Calu3 (cell line): ENCODE measurements at regions not wholly inside any gene's neighbourhood (a gene's known extent, or its start where the extent isn't known, plus 50 kb on each side); places are given as distances from the start of the nearest gene placed in this dataset.
"Not testable (repeated sequence)": the region's sequence is repeated elsewhere in the genome, so short reads cannot be mapped to it uniquely, and the experiment has no call there.

Source experiments
- BruUV-seq: library from RNA; stranded (reverse); fragments of 400-500 nt; replicated peaks from 2 replicates; lab custom pipeline; 2021; lab: Mats Ljungman, UMichigan
- CTCF ChIA-PET: fragments of 300-600 bp; sonication (Branson Sonifier 250); formaldehyde crosslinking; loops from one replicate; lab custom pipeline; 2022; ENCODE audit warnings: antibody characterized with exemption; lab: Charles Lee
- DNase-seq: peaks from one replicate; pipeline ENCODE4 v3.0.0; 2022
- H3K27ac Mint-ChIP-seq: one replicate; pipeline ENCODE4 v1.8.0; 2022; ENCODE audit warnings: mixed read lengths; ENCODE audit not compliant: unreplicated experiment
- H3K27me3 Mint-ChIP-seq: one replicate; pipeline ENCODE4 v1.8.0; 2022; ENCODE audit warnings: mixed read lengths; ENCODE audit not compliant: unreplicated experiment
- H3K36me3 Mint-ChIP-seq: one replicate; pipeline ENCODE4 v1.8.0; 2022; ENCODE audit warnings: mild to moderate bottlenecking, moderate library complexity, mixed read lengths; ENCODE audit not compliant: insufficient read depth, unreplicated experiment
- H3K4me1 Mint-ChIP-seq: one replicate; pipeline ENCODE4 v1.8.0; 2022; ENCODE audit warnings: mild to moderate bottlenecking, low read depth, mixed read lengths; ENCODE audit not compliant: unreplicated experiment
- H3K4me3 Mint-ChIP-seq: one replicate; pipeline ENCODE4 v1.8.0; 2022; ENCODE audit warnings: mild to moderate bottlenecking, low read depth, moderate library complexity, mixed read lengths; ENCODE audit not compliant: unreplicated experiment
- H3K9me3 Mint-ChIP-seq: one replicate; pipeline ENCODE4 v1.8.0; 2022; ENCODE audit warnings: low read depth, mixed read lengths; ENCODE audit not compliant: unreplicated experiment
- CTCF ChIP-seq: fragments of 200-600 bp; IDR thresholded peaks from one replicate; pipeline ENCODE4 v1.8.0; 2022; ENCODE audit warnings: antibody characterized with exemption; ENCODE audit not compliant: unreplicated experiment
- intact Hi-C: fragments of 100-400 bp; cut with micrococcal nuclease; formaldehyde crosslinking; loops from one replicate; pipeline ENCODE4 v1.10.0; 2022; ENCODE audit not compliant: unreplicated experiment

DNA sequence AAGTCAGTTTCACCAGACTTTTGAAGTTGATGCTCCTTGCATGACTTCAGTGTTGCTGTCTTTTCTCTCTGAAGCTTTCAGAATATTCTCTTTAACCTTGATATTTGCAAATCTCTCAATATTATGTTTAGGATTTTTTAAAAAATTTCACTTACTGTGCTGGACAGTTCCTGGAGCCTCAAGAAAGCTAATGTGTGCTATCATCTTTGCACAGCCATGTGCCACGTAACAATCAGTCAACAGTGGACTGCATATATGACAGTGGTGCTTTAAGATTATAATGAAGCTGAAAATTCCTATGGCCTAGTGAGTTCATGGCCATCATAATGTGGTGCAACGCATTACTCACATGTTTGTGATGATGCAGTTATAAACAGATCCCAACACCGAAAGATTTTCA is 59.1 kb upstream of the OGFRL1 start:
- BruUV-seq = no TSS peak
- Mint-ChIP-seq H3K4me3 (no peak overlapping the region), H3K27me3 (no peaks in the 10 kb centered on the region), H3K9me3 (no peaks in the 10 kb centered on the region), H3K27ac (no peak overlapping the region), H3K4me1 (peaks cover 23% of the 10 kb centered on the region), H3K36me3 (no peaks in the 10 kb centered on the region)
- intact Hi-C loops = no loop called here
- TF ChIP-seq CTCF = no peak
- CTCF ChIA-PET = no interaction called here
- no peak for DNase-seq

- BruUV-seq, DNase-seq, H3K9me3 Mint-ChIP-seq, H3K4me3 Mint-ChIP-seq, intact Hi-C loops, H3K36me3 Mint-ChIP-seq, H3K27me3 Mint-ChIP-seq, H3K27ac Mint-ChIP-seq: not testable (repeated sequence)
- peaks cover 14% of the 10 kb centered on the region for H3K4me1 Mint-ChIP-seq
- CTCF ChIA-PET = interaction anchor here (1.1 kb wide), 1 partner anchor 16 kb away, joined by 3 read pairs; no protein-coding TSS in a partner anchor
Measured at GRCh38 chr6:71232890-71233289, 55.7 kb upstream of the OGFRL1 start.

- Mint-ChIP-seq H3K4me3 (no peak overlapping the region), H3K27me3 (no peaks in the 10 kb centered on the region), H3K27ac (no peak overlapping the region), H3K4me1 (no peaks in the 10 kb centered on the region), H3K36me3 (no peaks in the 10 kb centered on the region), H3K9me3 (no peaks in the 10 kb centered on the region)
- CTCF ChIA-PET = no interaction called here
- no peak for TF ChIP-seq CTCF
- no peak for DNase-seq
- no TSS peak for BruUV-seq
- intact Hi-C loops = no loop called here
Measured at GRCh38 chr6:71236926-71237434, 51.6 kb upstream of the OGFRL1 start.

DNA sequence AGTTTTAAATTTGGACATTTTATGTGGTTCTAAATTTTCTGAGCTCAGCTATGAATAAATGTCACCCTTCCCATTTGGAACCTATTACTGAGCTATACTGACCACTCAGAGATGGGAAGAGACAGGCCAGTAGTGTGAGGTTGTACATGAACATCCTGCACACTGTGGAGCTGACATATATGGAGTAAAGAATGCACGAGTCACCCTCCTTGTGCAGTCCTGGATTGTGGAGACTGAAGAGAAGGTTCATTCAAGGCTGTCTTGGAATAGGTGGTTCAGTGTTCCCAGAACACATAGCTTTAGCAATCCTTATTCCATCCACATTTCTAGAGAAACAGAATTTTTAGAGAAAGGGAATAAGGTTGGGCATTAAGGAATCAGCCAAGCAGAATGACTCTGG is 50.3 kb upstream of the OGFRL1 start:
- TF ChIP-seq CTCF = no peak

More for the DNA sequence above, 50.3 kb upstream of the OGFRL1 start:
- CTCF ChIA-PET = no interaction called here
- no peaks in the 10 kb centered on the region for H3K4me1 Mint-ChIP-seq
- BruUV-seq = no TSS peak
- H3K9me3 Mint-ChIP-seq = peaks cover 4% of the 10 kb centered on the region
- H3K4me3 Mint-ChIP-seq = no peak overlapping the region
- no peaks in the 10 kb centered on the region for H3K36me3 Mint-ChIP-seq
- no peak overlapping the region for H3K27ac Mint-ChIP-seq
- DNase-seq = no peak
- H3K27me3 Mint-ChIP-seq = no peaks in the 10 kb centered on the region
- intact Hi-C loops = no loop called here
